Natural killer cell treated with Interleukin-12 subunit alpha and Interleukin-12 subunit beta and Interleukin-15 and Interleukin-18, amount 100 ng/mL, for 72 hours (primary cell): ENCODE measurements at regions not wholly inside any gene's neighbourhood (a gene's known extent, or its start where the extent isn't known, plus 50 kb on each side); places are given as distances from the start of the nearest gene placed in this dataset.
A peak's percentile ranks its signal among the peaks of the same experiment; 100 is the strongest.
"Not testable (repeated sequence)": the region's sequence is repeated elsewhere in the genome, so short reads cannot be mapped to it uniquely, and the experiment has no call there.

Experiments used
- ATAC-seq, 2 donors: fragments of 150-1000 bp; cut with Tn5 transposase in 1 of 2; sonication (Bioruptor Pico), chemical (Tn5 transposase) in 1 of 2; 2 replicates each; pipeline ENCODE4 v1.10.0; 2021
- DNase-seq: peaks from one replicate; pipeline ENCODE4 v3.0.0; 2022; ENCODE audit warnings: low spot score
- H3K27ac Mint-ChIP-seq, 2 donors: 1 replicate in 1 of 2; 2 replicates in 1 of 2; pipeline ENCODE4 v1.8.0; 2022; ENCODE audit warnings: mixed read lengths in 2 of 2, mild to moderate bottlenecking in 1 of 2, moderate library complexity in 1 of 2
- H3K27me3 Mint-ChIP-seq, 2 donors: 1 replicate in 1 of 2; 2 replicates in 1 of 2; pipeline ENCODE4 v1.8.0; 2022; ENCODE audit warnings: mixed read lengths in 2 of 2
- H3K36me3 Mint-ChIP-seq: one replicate; pipeline ENCODE4 v1.8.0; 2022; ENCODE audit warnings: mixed read lengths
- H3K4me1 Mint-ChIP-seq, 2 donors: 1 replicate in 1 of 2; 2 replicates in 1 of 2; pipeline ENCODE4 v1.8.0; 2022; ENCODE audit warnings: low read depth in 2 of 2, mixed read lengths in 2 of 2, mild to moderate bottlenecking in 1 of 2
- H3K4me3 Mint-ChIP-seq: one replicate; pipeline ENCODE4 v1.8.0; 2022; ENCODE audit warnings: mixed read lengths
- H3K9me3 Mint-ChIP-seq: 2 replicates; pipeline ENCODE4 v1.8.0; 2022; ENCODE audit warnings: mixed read lengths

DNA sequence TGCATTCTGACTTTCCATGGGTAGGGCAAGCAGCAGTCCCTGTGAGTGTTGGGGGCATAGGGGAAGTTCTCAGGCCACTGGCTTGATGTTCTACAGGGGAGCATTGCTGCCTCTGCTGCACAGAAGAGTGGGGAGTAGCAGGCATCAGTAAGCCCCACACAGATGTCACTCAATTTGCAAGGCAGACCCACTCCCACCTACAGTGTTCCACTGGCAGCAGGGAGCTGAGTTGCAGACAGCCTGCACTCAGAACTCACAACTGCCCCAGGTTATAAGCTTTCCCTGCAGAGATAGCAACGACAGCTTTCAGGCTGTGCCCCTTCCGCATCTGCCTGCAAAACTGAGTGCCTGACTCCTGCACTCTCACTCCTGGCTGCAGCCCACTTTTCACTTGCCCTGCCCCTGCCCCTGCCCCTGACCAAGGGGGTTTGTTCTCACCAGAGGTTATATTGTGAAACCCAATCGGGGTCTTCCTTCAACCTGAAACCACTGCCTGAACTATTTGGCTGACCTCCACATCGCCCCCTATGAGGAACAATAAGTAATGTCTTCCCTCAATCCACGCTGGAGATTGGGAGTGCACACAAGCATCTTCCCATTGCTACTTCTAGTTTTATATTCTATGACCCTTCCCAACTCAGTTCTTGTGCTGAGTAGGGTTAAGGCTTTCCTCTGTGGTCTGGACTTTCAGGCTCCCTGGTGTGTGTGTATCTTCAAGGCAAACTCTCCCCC, 227.4 kb upstream of the CXorf51B start:
- DNase-seq (no peak), ATAC-seq (no peak)
- H3K27ac Mint-ChIP-seq: no peak overlapping the region
- no peak overlapping the region for H3K4me3 Mint-ChIP-seq
- H3K9me3 Mint-ChIP-seq: no peaks in the 10 kb centered on the region
- no peaks in the 10 kb centered on the region for H3K4me1 Mint-ChIP-seq
- no peaks in the 10 kb centered on the region for H3K36me3 Mint-ChIP-seq
- no peaks in the 10 kb centered on the region for H3K27me3 Mint-ChIP-seq

DNA sequence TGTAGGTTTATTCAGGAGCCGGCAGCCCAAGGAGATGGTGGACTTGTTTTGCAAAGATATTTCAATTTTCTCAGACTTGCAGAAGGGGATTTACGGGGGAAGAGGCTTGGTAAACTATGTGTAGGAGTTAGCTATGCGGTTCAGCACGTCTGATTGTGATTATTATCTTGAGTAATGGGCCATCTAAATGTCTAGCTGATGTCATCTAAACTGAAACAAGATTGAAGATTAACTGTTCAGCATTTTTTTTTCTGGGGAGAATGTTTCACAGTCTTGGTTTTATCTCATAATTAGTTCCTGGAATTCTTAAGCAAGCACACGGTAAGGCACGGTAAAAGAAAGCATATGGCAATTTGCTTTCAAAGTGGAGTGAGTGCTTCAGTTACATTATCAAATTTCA, 207.3 kb upstream of the CXorf51B start:
- Mint-ChIP-seq H3K27me3 (no peaks in the 10 kb centered on the region), H3K36me3 (no peaks in the 10 kb centered on the region), H3K27ac (no peak overlapping the region), H3K9me3 (no peaks in the 10 kb centered on the region), H3K4me1 (no peaks in the 10 kb centered on the region), H3K4me3 (no peak overlapping the region)
- DNase-seq: no peak
- no peak for ATAC-seq

DNA sequence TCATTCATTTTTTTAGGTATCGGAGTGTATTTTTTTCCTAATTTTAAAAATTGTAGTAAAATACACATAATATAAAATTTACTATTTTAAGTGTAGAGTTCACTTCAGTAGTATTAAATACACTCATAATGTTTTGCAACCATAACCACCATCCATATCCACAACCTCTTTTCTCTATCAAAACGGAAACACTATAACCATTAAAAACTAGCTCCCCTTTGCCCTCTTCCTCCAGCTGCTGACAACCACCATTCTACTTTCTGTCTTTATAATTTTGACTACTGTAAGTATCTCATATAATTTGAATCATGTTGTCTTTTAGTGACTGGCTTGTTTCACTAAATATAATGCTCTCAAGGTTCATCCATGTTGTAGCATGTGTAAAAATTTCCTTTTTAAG, 205.4 kb upstream of the CXorf51B start:
- ATAC-seq (no peak), DNase-seq (no peak)
- Mint-ChIP-seq H3K4me1 (no peaks in the 10 kb centered on the region), H3K27me3 (no peaks in the 10 kb centered on the region), H3K36me3 (no peaks in the 10 kb centered on the region), H3K9me3 (no peaks in the 10 kb centered on the region), H3K4me3 (no peak overlapping the region), H3K27ac (no peak overlapping the region)

DNA sequence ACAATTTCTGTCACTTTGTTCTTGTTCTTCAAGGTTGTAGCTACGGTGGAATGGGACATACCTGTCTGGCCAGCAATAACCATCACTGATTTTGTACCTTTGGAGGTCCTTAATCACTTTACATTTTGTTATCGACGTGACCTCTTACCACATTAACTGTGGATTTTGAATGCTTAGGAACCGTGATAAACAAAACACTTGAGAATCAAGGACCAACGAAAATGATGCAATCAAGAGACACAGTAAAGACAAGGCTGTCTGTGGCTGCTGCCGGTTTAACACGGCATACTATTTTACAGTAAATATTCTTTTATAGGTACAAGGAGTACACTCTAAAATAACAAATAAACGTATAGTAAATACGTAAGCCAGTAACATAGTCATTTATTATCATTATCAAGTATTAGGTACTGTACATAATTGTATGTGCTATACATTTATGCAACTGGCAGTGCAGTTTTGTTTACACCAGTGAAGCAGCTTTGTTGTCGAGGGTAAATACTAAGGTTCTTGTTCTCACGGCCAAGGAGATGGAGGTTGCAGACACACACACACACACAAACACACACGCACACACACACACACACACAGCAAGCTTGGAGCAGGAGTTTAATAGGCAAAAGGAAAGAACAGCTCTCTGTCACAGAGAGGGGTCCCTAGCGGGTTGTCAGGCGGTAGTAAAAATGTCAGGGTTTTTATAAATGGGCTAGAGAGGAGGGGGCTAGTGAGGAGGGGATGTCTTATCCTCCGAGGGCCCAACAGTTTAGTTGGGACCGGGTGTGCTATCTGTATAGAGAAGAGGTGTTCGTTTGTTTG, 194.7 kb upstream of the CXorf51B start:
- no peaks in the 10 kb centered on the region for H3K9me3 Mint-ChIP-seq
- H3K27me3 Mint-ChIP-seq: no peaks in the 10 kb centered on the region
- DNase-seq (no peak), ATAC-seq (no peak)
- H3K4me1 Mint-ChIP-seq: no peaks in the 10 kb centered on the region
- H3K27ac Mint-ChIP-seq: no peak overlapping the region
- H3K4me3 Mint-ChIP-seq: no peak overlapping the region
- no peaks in the 10 kb centered on the region for H3K36me3 Mint-ChIP-seq

DNA sequence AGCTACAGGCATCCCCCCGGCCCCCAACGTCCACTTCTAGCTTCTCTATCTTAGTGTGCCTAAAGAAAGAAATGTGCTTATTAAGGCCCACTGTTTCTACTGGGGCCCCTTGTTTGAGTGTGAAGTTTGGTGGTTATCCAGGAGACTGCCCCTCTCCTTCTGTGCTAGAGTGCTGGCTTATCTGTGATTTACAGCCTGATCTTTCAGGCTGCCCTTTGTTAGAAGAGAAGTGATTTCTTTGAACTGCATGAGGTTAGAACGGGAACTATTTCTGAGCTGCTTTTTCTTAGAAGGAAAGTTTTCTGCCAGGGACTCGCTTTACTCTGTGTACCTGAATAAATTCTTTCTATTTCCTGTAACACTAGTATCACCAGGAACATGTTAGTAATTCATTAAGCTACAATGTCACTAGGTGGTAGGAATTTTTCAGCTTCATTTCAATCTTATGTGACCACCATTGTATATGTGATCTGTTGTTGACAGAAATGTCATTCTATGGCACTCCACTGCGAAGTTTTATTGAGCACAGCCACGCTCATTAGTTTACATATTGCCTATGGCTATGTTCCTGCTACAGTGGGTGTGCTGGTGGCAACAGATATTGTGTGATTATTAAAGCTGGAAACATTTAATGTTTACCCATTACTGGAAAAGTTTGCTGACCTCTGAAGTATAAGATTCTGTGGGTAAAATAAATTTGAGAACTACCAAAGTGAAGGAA, 193.8 kb upstream of the CXorf51B start:
- ATAC-seq (no peak), DNase-seq (no peak)
- Mint-ChIP-seq H3K36me3 (no peaks in the 10 kb centered on the region), H3K9me3 (no peaks in the 10 kb centered on the region), H3K27ac (no peak overlapping the region), H3K4me3 (no peak overlapping the region), H3K27me3 (no peaks in the 10 kb centered on the region), H3K4me1 (no peaks in the 10 kb centered on the region)

DNA sequence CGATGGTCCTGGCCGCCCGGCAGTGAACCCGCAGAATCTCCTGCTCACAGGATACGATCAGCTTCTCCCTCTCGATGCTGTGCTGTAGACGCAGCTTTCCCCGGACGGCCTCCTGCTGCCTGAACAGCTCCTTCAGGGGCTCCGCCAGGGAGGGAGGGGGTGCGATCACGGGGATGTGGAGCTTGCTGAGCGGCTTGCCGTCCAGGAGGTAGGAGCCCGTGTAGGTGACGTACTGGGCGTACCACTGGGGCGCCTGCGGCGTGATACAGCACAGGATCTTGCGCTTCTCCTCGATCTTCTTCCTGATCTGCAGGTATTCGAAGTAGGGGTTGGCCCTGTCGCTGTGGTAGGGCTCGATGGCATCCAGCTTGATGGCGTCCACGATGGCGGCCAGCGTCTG, 189.6 kb upstream of the CXorf51B start:
- H3K4me3 Mint-ChIP-seq, H3K27ac Mint-ChIP-seq, DNase-seq, H3K36me3 Mint-ChIP-seq, H3K27me3 Mint-ChIP-seq, H3K4me1 Mint-ChIP-seq, H3K9me3 Mint-ChIP-seq: not testable (repeated sequence)
- ATAC-seq: peak in 1 of 2 donors; percentile 48

DNA sequence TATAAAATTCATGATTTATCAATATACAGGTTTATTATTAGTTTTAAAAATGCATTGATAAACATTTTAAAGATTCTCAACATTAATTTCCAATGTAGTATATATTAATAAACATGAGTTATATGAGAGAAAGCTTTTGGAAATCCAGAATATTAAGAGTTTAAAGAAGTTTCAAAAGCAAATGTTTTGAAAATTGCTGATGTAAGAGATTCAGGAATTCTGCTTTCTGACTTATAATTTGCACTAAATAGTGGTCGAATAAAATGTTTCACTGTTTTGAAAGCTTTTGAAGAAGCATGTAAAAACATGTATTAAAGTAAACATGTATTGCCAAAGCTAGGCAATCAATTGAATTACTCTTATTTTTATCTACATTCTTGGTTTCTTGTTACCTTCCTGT, 151.2 kb upstream of the CXorf51B start:
- no peak for DNase-seq
- Mint-ChIP-seq H3K9me3 (peaks cover 8% of the 10 kb centered on the region), H3K27me3 (no peaks in the 10 kb centered on the region), H3K36me3 (no peaks in the 10 kb centered on the region), H3K4me1 (no peaks in the 10 kb centered on the region), H3K4me3 (no peak overlapping the region), H3K27ac (no peak overlapping the region)
- no peak for ATAC-seq

DNA sequence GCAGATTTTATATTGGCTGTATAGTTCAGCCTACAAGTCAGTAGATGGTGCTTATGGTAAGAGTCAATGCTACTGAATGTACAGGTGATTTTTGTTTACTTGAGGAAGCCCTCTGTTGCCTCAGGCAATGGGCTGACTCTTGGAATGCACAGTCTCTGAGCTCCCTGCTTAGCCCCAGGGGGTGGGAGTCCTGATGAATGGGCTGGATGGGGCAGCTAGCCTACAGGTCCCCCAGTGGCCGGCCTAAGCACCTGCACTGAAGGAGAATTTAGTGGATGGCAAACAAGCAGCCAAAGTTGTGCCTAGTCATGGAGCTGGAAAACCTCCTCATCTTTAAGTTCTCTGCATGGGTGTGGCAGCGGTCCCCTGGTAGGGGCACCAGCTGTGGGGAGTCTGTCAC, 101.8 kb upstream of the CXorf51B start:
- ATAC-seq (no peak), DNase-seq (no peak)
- H3K9me3 Mint-ChIP-seq: no peaks in the 10 kb centered on the region
- no peak overlapping the region for H3K27ac Mint-ChIP-seq
- H3K4me1 Mint-ChIP-seq: no peaks in the 10 kb centered on the region
- H3K4me3 Mint-ChIP-seq: no peak overlapping the region
- H3K27me3 Mint-ChIP-seq: no peaks in the 10 kb centered on the region
- H3K36me3 Mint-ChIP-seq: no peaks in the 10 kb centered on the region

DNA sequence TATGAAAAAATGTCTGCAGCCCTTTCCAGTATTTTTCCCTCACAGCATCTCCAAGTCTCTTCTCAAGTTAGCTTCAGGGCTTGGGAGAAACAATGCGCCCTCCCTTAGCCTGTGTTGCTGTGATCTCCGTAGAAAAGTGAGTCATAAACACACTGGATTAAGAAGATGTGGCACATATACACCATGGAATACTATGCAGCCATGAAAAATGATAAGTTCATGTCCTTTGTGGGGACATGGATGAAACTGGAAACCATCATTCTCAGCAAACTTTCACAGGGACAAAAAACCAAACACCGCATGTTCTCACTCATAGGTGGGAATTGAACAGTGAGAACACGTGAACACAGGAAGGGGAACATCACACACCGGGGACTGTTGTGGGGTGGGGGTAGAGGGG, 100.7 kb upstream of the CXorf51B start:
- H3K36me3 Mint-ChIP-seq, H3K9me3 Mint-ChIP-seq, H3K27ac Mint-ChIP-seq, H3K4me1 Mint-ChIP-seq, ATAC-seq, H3K4me3 Mint-ChIP-seq, H3K27me3 Mint-ChIP-seq, DNase-seq: not testable (repeated sequence)

DNA sequence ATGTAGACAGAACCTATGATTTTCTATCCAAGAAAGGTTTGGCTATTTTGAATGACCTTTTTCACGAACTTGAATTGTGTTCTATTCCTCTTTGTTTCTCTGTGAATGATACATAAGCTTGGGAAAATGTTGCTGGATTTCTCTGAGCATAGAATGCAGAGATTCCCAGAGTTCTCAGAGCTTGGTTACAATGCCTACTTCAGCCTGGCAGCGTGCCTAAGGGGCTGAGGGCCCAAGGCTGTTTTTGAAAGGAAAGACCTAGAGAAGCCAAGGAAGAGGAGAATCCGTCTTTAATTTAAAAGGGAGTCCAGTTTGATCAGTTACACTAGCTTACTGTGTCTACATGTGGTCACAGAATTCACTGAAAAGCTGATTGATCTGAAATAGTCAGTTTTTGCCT, 55.3 kb upstream of the CXorf51B start:
- Mint-ChIP-seq H3K4me3 (no peak overlapping the region), H3K4me1 (no peaks in the 10 kb centered on the region), H3K36me3 (peaks cover 7% of the 10 kb centered on the region), H3K27ac (no peak overlapping the region), H3K9me3 (peaks cover 8% of the 10 kb centered on the region), H3K27me3 (no peaks in the 10 kb centered on the region)
- ATAC-seq (no peak), DNase-seq (no peak)

DNA sequence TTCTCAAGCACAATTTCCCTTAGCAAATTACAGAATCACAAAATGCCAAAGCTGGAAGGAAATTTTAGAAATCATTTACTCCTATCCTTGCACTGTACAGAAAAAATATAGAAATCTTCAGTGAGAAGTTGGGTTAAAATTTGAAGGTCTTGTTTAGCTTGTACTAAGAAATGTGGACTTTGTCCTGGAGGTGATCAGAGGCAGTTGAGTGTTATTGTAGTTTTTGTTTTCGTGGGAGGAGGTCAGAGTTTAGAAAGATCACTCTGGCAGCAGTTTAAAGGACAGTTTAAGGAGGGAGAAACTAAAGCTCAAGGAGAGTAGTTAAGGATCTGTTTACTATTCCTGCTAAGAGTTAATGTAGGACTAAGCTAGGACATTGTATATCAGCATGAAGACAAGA, 54.4 kb upstream of the CXorf51B start:
- Mint-ChIP-seq H3K27me3 (no peaks in the 10 kb centered on the region), H3K27ac (no peak overlapping the region), H3K4me1 (no peaks in the 10 kb centered on the region), H3K9me3 (peaks cover 12% of the 10 kb centered on the region), H3K36me3 (peaks cover 7% of the 10 kb centered on the region), H3K4me3 (no peak overlapping the region)
- DNase-seq (no peak), ATAC-seq (no peak)
